Activated CD4-positive, alpha-beta T cell treated with anti-CD3 and anti-CD28 coated beads, Interleukin-2, amount 10 ng/mL, durations not matched to agents 24 days and 14 days (primary cell): ENCODE measurements at regions not wholly inside any gene's neighbourhood (a gene's known extent, or its start where the extent isn't known, plus 50 kb on each side); places are given as distances from the start of the nearest gene placed in this dataset.

ENCODE experiments used
- DNase-seq: peaks from one replicate; pipeline ENCODE4 v3.0.0; 2022
- H3K27ac Mint-ChIP-seq: one replicate; pipeline ENCODE4 v1.8.0; 2022; ENCODE audit warnings: mild to moderate bottlenecking, mixed read lengths
- H3K27me3 Mint-ChIP-seq: one replicate; pipeline ENCODE4 v1.8.0; 2022; ENCODE audit warnings: mixed read lengths
- H3K36me3 Mint-ChIP-seq: one replicate; pipeline ENCODE4 v1.8.0; 2022; ENCODE audit warnings: low read depth, mild to moderate bottlenecking, mixed read lengths
- H3K4me1 Mint-ChIP-seq: one replicate; pipeline ENCODE4 v1.8.0; 2021; ENCODE audit warnings: mixed read lengths
- H3K4me3 Mint-ChIP-seq: one replicate; pipeline ENCODE4 v1.8.0; 2022; ENCODE audit warnings: mild to moderate bottlenecking, moderate library complexity, mixed read lengths
- H3K9me3 Mint-ChIP-seq: one replicate; pipeline ENCODE4 v1.8.0; 2021; ENCODE audit warnings: mixed read lengths
- intact Hi-C: fragments of 100-400 bp; cut with micrococcal nuclease; formaldehyde crosslinking; loops from one replicate; pipeline ENCODE4 v1.15.1; 2023

DNA sequence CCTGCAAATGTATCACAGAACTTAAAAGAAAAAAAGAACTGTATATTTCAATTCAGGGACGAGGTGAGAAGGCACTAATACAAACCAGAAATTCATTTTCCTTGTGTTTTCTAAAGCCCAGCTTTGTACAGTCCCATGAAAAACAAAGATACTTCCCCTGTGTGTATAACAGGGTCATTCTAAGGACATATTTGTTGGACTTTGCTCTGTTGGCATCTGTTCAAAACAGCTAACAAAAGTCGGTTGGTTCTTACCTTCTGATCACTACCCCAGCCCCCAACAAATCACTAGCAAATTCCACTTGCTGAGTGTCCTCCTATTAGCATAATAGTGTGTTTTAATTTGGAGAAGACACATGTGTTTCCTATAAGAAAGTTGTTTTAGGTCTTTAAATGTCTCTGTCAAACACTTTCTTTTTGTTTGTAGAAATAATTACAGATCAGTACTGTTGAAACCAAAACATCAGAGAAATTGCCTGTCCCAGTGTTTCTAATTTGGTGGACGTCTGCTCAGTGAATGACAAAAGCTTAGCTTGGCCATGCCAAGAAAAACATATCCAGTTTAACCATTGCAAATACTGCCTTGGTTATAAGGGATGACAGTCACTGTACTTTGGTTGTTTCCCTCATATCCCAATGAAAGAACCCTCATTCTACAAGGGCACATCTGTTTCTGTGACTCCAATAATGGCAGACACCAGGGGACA, 480.5 kb downstream of the EBF1 start:
- Mint-ChIP-seq H3K4me3 (no peak overlapping the region), H3K27me3 (no peaks in the 10 kb centered on the region), H3K27ac (no peak overlapping the region), H3K4me1 (no peaks in the 10 kb centered on the region), H3K36me3 (no peaks in the 10 kb centered on the region), H3K9me3 (no peaks in the 10 kb centered on the region)
- no peak for DNase-seq
- intact Hi-C loops = no loop called here

DNA sequence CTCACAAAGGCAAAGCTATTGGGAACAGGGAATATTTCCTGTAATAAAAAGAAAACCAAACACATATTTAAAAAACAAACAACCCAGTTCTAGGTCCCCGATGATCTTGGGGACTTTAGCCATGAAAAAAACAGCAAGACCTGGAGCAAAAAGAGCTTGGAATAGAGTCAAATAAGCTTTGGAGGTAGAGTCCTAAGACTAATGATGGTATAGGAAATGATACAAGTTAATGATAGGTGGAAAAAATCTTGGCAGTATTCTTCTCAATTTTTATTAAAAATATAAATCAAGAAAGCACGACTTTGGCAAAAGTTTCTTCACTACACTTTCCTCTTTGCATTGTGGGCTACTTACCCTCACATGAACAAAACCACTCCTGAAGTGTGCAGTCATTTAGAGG, 481.5 kb downstream of the EBF1 start:
- H3K27me3 Mint-ChIP-seq = no peaks in the 10 kb centered on the region
- H3K4me1 Mint-ChIP-seq = no peaks in the 10 kb centered on the region
- no peak overlapping the region for H3K4me3 Mint-ChIP-seq
- H3K27ac Mint-ChIP-seq = no peak overlapping the region
- no peak for DNase-seq
- H3K36me3 Mint-ChIP-seq = no peaks in the 10 kb centered on the region
- no peaks in the 10 kb centered on the region for H3K9me3 Mint-ChIP-seq
- intact Hi-C loops = no loop called here

DNA sequence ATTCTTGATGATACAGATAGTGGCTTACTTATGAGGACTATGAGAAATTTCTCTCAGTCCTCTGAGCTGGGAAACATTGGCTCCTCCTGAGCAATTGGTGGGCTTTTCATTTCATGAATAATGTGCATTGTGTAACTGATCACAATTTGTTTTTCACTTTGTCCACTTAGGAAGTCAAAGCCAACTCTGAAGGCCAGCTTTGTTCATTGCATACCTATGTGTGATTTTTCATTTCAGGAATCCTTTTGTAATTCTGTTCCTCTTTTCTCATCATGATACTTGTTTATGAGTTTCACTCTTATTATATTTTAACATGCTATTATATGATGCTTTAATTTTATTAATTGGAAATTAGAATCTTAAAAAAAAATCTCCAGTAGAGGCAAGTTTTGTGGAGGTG, 483.0 kb downstream of the EBF1 start:
- no peaks in the 10 kb centered on the region for H3K27me3 Mint-ChIP-seq

DNA sequence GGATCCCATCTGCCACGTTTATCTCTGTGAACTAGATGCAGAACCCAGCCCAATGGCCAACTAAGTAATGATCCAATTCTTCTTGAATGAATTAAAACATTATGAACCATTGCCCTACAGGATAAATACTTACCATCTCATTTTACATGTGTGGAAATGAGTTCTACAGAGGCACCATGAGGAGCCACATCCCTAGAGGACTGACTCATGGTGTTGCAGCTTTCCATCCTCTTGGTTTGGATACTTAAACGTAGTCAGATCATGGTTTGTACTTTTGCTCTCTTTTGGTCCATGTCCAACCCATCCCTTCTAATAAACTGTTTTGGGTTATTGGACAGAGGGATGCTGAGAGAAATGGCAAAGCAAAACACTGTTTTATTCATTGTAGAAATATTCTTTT, 484.8 kb downstream of the EBF1 start:
- intact Hi-C loops = no loop called here
- no peaks in the 10 kb centered on the region for H3K4me1 Mint-ChIP-seq
- H3K27ac Mint-ChIP-seq = no peak overlapping the region
- H3K4me3 Mint-ChIP-seq = no peak overlapping the region
- no peaks in the 10 kb centered on the region for H3K9me3 Mint-ChIP-seq
- no peaks in the 10 kb centered on the region for H3K36me3 Mint-ChIP-seq
- peaks cover 3% of the 10 kb centered on the region for H3K27me3 Mint-ChIP-seq
- no peak for DNase-seq

More for the DNA sequence above, 483.0 kb downstream of the EBF1 start:
- no peak overlapping the region for H3K27ac Mint-ChIP-seq
- DNase-seq = no peak
- intact Hi-C loops = no loop called here
- no peaks in the 10 kb centered on the region for H3K36me3 Mint-ChIP-seq
- H3K9me3 Mint-ChIP-seq = no peaks in the 10 kb centered on the region
- H3K4me3 Mint-ChIP-seq = no peak overlapping the region
- no peaks in the 10 kb centered on the region for H3K4me1 Mint-ChIP-seq

DNA sequence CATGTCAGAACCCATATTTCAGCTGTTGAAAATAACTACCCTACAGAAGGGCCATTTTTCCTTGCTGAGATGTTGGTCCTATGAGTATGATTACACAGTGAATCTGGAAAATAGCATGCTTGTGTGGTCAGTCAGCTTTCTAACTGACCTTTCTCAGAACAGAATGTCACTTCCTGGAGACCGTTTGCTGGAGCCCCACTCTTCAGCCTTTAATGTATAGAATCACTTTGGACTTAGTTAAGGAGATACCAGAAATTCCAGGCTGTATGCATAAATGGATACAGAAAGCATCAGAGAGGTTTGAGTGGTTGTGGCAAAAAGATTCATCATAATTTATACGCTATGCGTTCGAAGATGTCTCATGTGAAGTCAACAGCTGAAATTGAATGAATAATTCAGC, 488.1 kb downstream of the EBF1 start:
- no peak overlapping the region for H3K4me3 Mint-ChIP-seq
- H3K9me3 Mint-ChIP-seq = peaks cover 4% of the 10 kb centered on the region
- H3K36me3 Mint-ChIP-seq = no peaks in the 10 kb centered on the region
- H3K27ac Mint-ChIP-seq = no peak overlapping the region
- peaks cover 3% of the 10 kb centered on the region for H3K27me3 Mint-ChIP-seq
- intact Hi-C loops = no loop called here
- no peaks in the 10 kb centered on the region for H3K4me1 Mint-ChIP-seq
- no peak for DNase-seq

DNA sequence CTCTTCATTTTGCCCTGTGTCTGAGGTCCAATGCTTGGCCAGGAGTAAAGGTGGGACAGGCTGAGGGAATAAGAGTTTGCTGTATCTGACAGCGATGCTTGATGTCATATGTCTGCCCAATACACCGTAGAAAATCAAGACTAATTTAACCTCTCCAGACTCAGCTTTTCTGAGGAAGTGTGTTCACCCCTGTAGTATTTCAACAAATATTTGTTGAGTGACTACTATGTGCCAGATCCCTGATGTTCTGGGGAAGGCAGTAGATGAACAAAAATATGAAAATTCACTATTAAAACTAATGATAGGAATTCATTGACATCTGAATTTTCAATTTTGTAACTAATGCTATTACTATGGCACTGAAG, 489.7 kb downstream of the EBF1 start:
- Mint-ChIP-seq H3K36me3 (no peaks in the 10 kb centered on the region), H3K27ac (no peak overlapping the region), H3K9me3 (peaks cover 4% of the 10 kb centered on the region), H3K27me3 (peaks cover 3% of the 10 kb centered on the region), H3K4me1 (no peaks in the 10 kb centered on the region), H3K4me3 (no peak overlapping the region)
- DNase-seq = no peak
- intact Hi-C loops = no loop called here

GRCh38 chr5:158609333-158610050, 490.2 kb downstream of the EBF1 start:
- intact Hi-C loops = no loop called here
- H3K36me3 Mint-ChIP-seq = no peaks in the 10 kb centered on the region
- H3K4me1 Mint-ChIP-seq = no peaks in the 10 kb centered on the region
- no peak for DNase-seq
- H3K27me3 Mint-ChIP-seq = peaks cover 3% of the 10 kb centered on the region
- H3K27ac Mint-ChIP-seq = no peak overlapping the region
- H3K4me3 Mint-ChIP-seq = no peak overlapping the region
- H3K9me3 Mint-ChIP-seq = peaks cover 4% of the 10 kb centered on the region

DNA sequence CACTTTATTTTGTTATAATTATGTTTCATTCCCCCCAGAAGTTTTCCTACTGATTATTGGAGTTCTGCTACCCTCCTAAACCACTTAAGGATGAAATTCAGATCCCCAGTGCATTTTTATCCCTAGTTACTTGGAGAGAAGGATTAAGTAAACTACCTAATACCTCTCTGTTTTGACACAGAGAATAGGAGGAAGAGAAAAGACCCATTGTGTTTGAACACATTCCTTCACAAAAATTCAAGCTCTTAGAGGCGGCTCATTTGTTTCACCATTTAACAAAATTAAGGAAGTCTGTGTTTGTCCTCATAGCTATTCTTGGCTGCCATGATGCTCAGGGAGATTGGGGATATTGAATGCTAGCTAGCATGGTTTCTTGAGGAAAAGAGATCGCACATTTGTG, 492.6 kb downstream of the EBF1 start:
- no peak overlapping the region for H3K4me3 Mint-ChIP-seq
- H3K9me3 Mint-ChIP-seq = peaks cover 4% of the 10 kb centered on the region
- DNase-seq = no peak
- H3K27me3 Mint-ChIP-seq = peaks cover 3% of the 10 kb centered on the region
- H3K4me1 Mint-ChIP-seq = no peaks in the 10 kb centered on the region
- no peak overlapping the region for H3K27ac Mint-ChIP-seq
- H3K36me3 Mint-ChIP-seq = no peaks in the 10 kb centered on the region
- intact Hi-C loops = no loop called here

- Mint-ChIP-seq H3K4me1 (no peaks in the 10 kb centered on the region), H3K27me3 (peaks cover 3% of the 10 kb centered on the region), H3K27ac (no peak overlapping the region), H3K9me3 (peaks cover 4% of the 10 kb centered on the region), H3K4me3 (no peak overlapping the region), H3K36me3 (no peaks in the 10 kb centered on the region)
- no peak for DNase-seq
- intact Hi-C loops = no loop called here
These were observed 493.5 kb downstream of the EBF1 start for GRCh38 chr5:158606233-158606632.

- H3K4me1 Mint-ChIP-seq = no peaks in the 10 kb centered on the region
- DNase-seq = no peak
These were observed 496.7 kb downstream of the EBF1 start for GRCh38 chr5:158602981-158603380.

GRCh38 chr5:158601118-158601517, 498.6 kb downstream of the EBF1 start:
- H3K4me3 Mint-ChIP-seq = no peak overlapping the region
- DNase-seq = no peak
- H3K36me3 Mint-ChIP-seq = no peaks in the 10 kb centered on the region
- no peaks in the 10 kb centered on the region for H3K27me3 Mint-ChIP-seq
- intact Hi-C loops = no loop called here
- H3K27ac Mint-ChIP-seq = no peak overlapping the region
- no peaks in the 10 kb centered on the region for H3K9me3 Mint-ChIP-seq
- no peaks in the 10 kb centered on the region for H3K4me1 Mint-ChIP-seq

More at GRCh38 chr5:158602981-158603380, 496.7 kb downstream of the EBF1 start:
- H3K27me3 Mint-ChIP-seq = no peaks in the 10 kb centered on the region
- H3K9me3 Mint-ChIP-seq = no peaks in the 10 kb centered on the region
- intact Hi-C loops = no loop called here
- H3K27ac Mint-ChIP-seq = no peak overlapping the region
- H3K4me3 Mint-ChIP-seq = no peak overlapping the region
- H3K36me3 Mint-ChIP-seq = no peaks in the 10 kb centered on the region

DNA sequence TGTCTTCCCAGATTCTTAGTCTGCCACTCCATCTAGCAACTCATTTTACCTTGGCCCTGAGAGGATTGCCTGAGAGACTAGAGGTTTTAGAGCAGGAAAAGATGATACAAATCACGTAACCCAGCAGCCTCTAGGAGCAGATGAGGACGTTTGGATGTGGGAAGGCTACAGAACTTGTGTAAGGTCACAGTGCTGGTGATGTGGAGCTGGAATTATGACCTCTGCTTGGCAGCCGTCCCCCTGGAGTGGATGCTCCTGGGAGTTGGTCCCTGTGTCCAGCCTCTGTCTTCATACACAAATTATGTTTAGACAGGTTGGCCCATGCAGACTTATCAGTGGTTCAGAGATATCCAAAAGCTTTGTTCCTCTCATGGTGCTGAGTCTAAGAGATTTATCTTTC, 499.0 kb downstream of the EBF1 start:
- intact Hi-C loops = no loop called here
- DNase-seq = no peak

GRCh38 chr5:158599157-158599556, 500.6 kb downstream of the EBF1 start:
- Mint-ChIP-seq H3K27me3 (no peaks in the 10 kb centered on the region), H3K4me3 (no peak overlapping the region)
- intact Hi-C loops = no loop called here

More for the DNA sequence above, 499.0 kb downstream of the EBF1 start:
- Mint-ChIP-seq H3K27ac (no peak overlapping the region), H3K9me3 (no peaks in the 10 kb centered on the region), H3K4me1 (no peaks in the 10 kb centered on the region), H3K36me3 (no peaks in the 10 kb centered on the region), H3K27me3 (no peaks in the 10 kb centered on the region), H3K4me3 (no peak overlapping the region)

GRCh38 chr5:158594595-158595242, 505.0 kb downstream of the EBF1 start:
- intact Hi-C loops = no loop called here

More at GRCh38 chr5:158599157-158599556, 500.6 kb downstream of the EBF1 start:
- no peak for DNase-seq
- Mint-ChIP-seq H3K36me3 (no peaks in the 10 kb centered on the region), H3K4me1 (no peaks in the 10 kb centered on the region), H3K9me3 (no peaks in the 10 kb centered on the region), H3K27ac (no peak overlapping the region)

More at GRCh38 chr5:158594595-158595242, 505.0 kb downstream of the EBF1 start:
- Mint-ChIP-seq H3K27ac (no peak overlapping the region), H3K4me3 (no peak overlapping the region), H3K9me3 (no peaks in the 10 kb centered on the region), H3K36me3 (no peaks in the 10 kb centered on the region), H3K4me1 (no peaks in the 10 kb centered on the region), H3K27me3 (peaks cover 1% of the 10 kb centered on the region)
- no peak for DNase-seq
